A549 (cell line): ENCODE measurements at regions not wholly inside any gene's neighbourhood (a gene's known extent, or its start where the extent isn't known, plus 50 kb on each side); places are given as distances from the start of the nearest gene placed in this dataset.

ENCODE experiments used
- ATAC-seq, 2 experiments: fragments of 200-7000 bp in 1 of 2; fragments of >200 bp in 1 of 2; cut with Nextera tagmentation in 1 of 2; cut with Tn5 transposase in 1 of 2; 3 replicates each; pipeline versions ENCODE4 v1.8.0 to v1.9.1; 2018 to 2020; ENCODE audit warnings: mild to moderate bottlenecking in 1 of 2, moderate library complexity in 1 of 2
- CTCF ChIA-PET: fragments of 300-600 bp; sonication (Branson Sonifier 250); formaldehyde crosslinking; extraction: SDS; loops from one replicate; lab custom pipeline; 2021; ENCODE audit warnings: antibody characterized with exemption, inconsistent platforms; lab: Yijun Ruan, JAX
- POLR2A ChIA-PET: fragments of 350-600 bp; formaldehyde crosslinking; extraction: SDS; loops from one replicate; lab custom pipeline; 2021; ENCODE audit warnings: antibody characterized with exemption, inconsistent platforms; lab: Yijun Ruan, JAX
- DNase-seq, 2 experiments: peaks; one replicate each; pipeline versions ENCODE4 v3.0.0 to v3.0.0-alpha.2; 2011 to 2016; ENCODE audit warnings: low read depth in 1 of 2, low spot score in 1 of 2
- FAIRE-seq: peaks from 2 replicates; lab custom pipeline; 2011; peaks lifted over from hg19 to GRCh38; lab: Jason Lieb, UNC
- H3K27ac ChIP-seq, 2 experiments: fragments of >200 bp; sonication (Bioruptor Twin); formaldehyde crosslinking; 3 replicates each; pipeline ENCODE4 v1.5.1; 2016 to 2017
- H3K4me1 ChIP-seq: fragments of >200 bp; sonication (Bioruptor Twin); formaldehyde crosslinking; 3 replicates; pipeline ENCODE4 v1.6.1; 2016
- H3K4me2 ChIP-seq: fragments of >200 bp; sonication (Bioruptor Twin); formaldehyde crosslinking; 3 replicates; pipeline ENCODE4 v1.6.1; 2016
- H3K4me3 ChIP-seq: fragments of >200 bp; sonication (Bioruptor Twin); formaldehyde crosslinking; 3 replicates; pipeline ENCODE4 v1.5.1; 2016
- H3K9me3 ChIP-seq: fragments of >200 bp; sonication (Bioruptor Twin); formaldehyde crosslinking; 3 replicates; pipeline ENCODE4 v1.6.1; 2016
- BCL3 ChIP-seq: fragments of >200 bp; sonication (Bioruptor Twin); formaldehyde crosslinking; IDR thresholded peaks from 3 replicates; pipeline ENCODE4 v1.6.1; 2016
- BHLHE40 ChIP-seq: IDR thresholded peaks from 2 replicates; pipeline ENCODE4 v1.6.1; 2012; ENCODE audit warnings: low read depth, low read length, inconsistent platforms
- CHD4 ChIP-seq: fragments of 200-600 bp; sonication (generic); IDR thresholded peaks from 2 replicates; pipeline ENCODE4 v1.6.1; 2016; ENCODE audit warnings: antibody characterized with exemption, mild to moderate bottlenecking, borderline replicate concordance
- CTCF ChIP-seq: fragments of >200 bp; sonication (Bioruptor Twin); formaldehyde crosslinking; IDR thresholded peaks from 3 replicates; pipeline ENCODE4 v1.5.1; 2016
- EHF ChIP-seq: fragments of 250-450 bp; sonication (Bioruptor Pico); IDR thresholded peaks from 2 replicates; pipeline ENCODE4 v1.5.0; 2020; ENCODE audit warnings: mild to moderate bottlenecking
- FOSL2 ChIP-seq, 2 experiments: fragments of 450-650 bp in 1 of 2; fragments of >200 bp in 1 of 2; sonication (Bioruptor Twin) in 1 of 2; formaldehyde crosslinking; IDR thresholded peaks; 2 replicates each; pipeline versions ENCODE4 v1.5.0 to v1.6.1; 2016 to 2020; ENCODE audit warnings: mild to moderate bottlenecking in 1 of 2, moderate library complexity in 1 of 2
- HDAC2 ChIP-seq: fragments of 200-600 bp; sonication (generic); IDR thresholded peaks from 2 replicates; pipeline ENCODE4 v1.6.1; 2016
- HOXB5 ChIP-seq: fragments of 250-450 bp; sonication (Bioruptor Pico); IDR thresholded peaks from 2 replicates; pipeline ENCODE4 v1.5.0; 2020; ENCODE audit warnings: mild to moderate bottlenecking, moderate library complexity
- KDM1A ChIP-seq: fragments of 200-600 bp; sonication (generic); IDR thresholded peaks from 2 replicates; pipeline ENCODE4 v1.6.1; 2016; ENCODE audit warnings: low read depth, mild to moderate bottlenecking
- KDM5A ChIP-seq: fragments of 200-600 bp; sonication (generic); IDR thresholded peaks from 2 replicates; pipeline ENCODE4 v1.6.1; 2016; ENCODE audit warnings: antibody characterized with exemption, mild to moderate bottlenecking
- MAZ ChIP-seq: fragments of 150-350 bp; IDR thresholded peaks from 2 replicates; pipeline ENCODE4 v1.6.1; 2014; ENCODE audit warnings: antibody characterized with exemption, low read depth, low read length, borderline replicate concordance
- NFE2L2 ChIP-seq: fragments of 150-350 bp; conservative IDR thresholded peaks from 2 replicates; pipeline ENCODE4 v1.6.1; 2014; ENCODE audit warnings: low read length
- NR3C1 ChIP-seq: fragments of >200 bp; sonication (Bioruptor Twin); formaldehyde crosslinking; IDR thresholded peaks from 3 replicates; pipeline ENCODE4 v1.6.1; 2017
- PHF8 ChIP-seq: fragments of 200-600 bp; sonication (generic); IDR thresholded peaks from 2 replicates; pipeline ENCODE4 v1.6.1; 2016; ENCODE audit warnings: low read depth, mild to moderate bottlenecking, antibody characterized with exemption, moderate library complexity, borderline replicate concordance
- POLR2A ChIP-seq: IDR thresholded peaks from 2 replicates; pipeline ENCODE4 v1.6.1; 2012; ENCODE audit warnings: mild to moderate bottlenecking, low read length
- RAD21 ChIP-seq, 2 experiments: fragments of >200 bp in 1 of 2; sonication (Bioruptor Twin) in 1 of 2; formaldehyde crosslinking in 1 of 2; IDR thresholded peaks in 1 of 2; conservative IDR thresholded peaks in 1 of 2; 2 replicates in 1 of 2; 3 replicates in 1 of 2; pipeline ENCODE4 v1.6.1; 2012 to 2018; ENCODE audit warnings: inconsistent platforms in 1 of 2
- RNF2 ChIP-seq: fragments of 200-600 bp; sonication (generic); IDR thresholded peaks from 2 replicates; pipeline ENCODE4 v1.6.1; 2016; ENCODE audit warnings: low read depth, mild to moderate bottlenecking, antibody characterized with exemption, moderate library complexity, borderline replicate concordance
- TFCP2L1 ChIP-seq: fragments of 250-450 bp; sonication (Bioruptor Pico); IDR thresholded peaks from 2 replicates; pipeline ENCODE4 v1.5.0; 2021; ENCODE audit warnings: mild to moderate bottlenecking
- USF2 ChIP-seq: fragments of 450-650 bp; IDR thresholded peaks from 2 replicates; pipeline ENCODE4 v1.6.1; 2014; ENCODE audit warnings: antibody characterized with exemption
- ZFP36 ChIP-seq: fragments of 450-650 bp; IDR thresholded peaks from 2 replicates; pipeline ENCODE4 v1.6.1; 2014; ENCODE audit warnings: borderline replicate concordance; ENCODE audit not compliant: partially characterized antibody
- WGBS: methylation state at CpG from one replicate; pipeline ENCODE4 v1.1.6; 2017; ENCODE audit errors: missing lambda C conversion rate; 5-methylcytosine and 5-hydroxymethylcytosine counted together
- TF ChIP-seq, protein P1 (sequence below): fragments of 200-600 bp; sonication (generic); IDR thresholded peaks from 2 replicates; pipeline ENCODE4 v1.6.1; 2016; ENCODE audit warnings: antibody characterized with exemption, mild to moderate bottlenecking, moderate library complexity

DNA sequence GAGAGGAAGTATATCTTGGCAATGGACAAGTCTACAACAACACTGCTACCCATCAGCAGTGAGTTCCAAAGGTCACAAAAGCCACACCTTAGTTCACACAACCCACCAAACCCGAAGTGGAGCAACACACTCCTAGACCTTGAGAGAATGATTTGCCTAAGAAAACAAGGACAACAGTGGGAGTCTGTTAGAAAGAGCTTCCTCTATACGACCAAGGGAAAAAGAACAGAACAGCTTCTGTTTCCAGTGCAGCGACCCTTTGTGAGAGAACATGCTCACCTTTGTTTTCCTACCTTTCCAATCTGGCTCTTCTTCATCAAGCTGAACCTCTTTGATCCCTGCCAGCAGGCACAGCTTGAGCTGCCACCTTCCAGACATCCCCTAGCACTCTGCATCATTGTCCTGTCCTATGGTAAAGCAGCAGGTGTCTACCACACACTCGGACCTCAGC lies 56.7 kb upstream of the PALMD start:
- Histone ChIP-seq H3K4me3 (no peak overlapping the region), H3K4me2 (no peak overlapping the region; the same call in 2 of the 3 replicates), H3K9me3 (no peaks in the 10 kb centered on the region), H3K4me1 (0 out of 3 replicates have a peak, but pooled peaks cover 6% of the 10 kb centered on the region), H3K27ac (no peak overlapping the region)
- FAIRE-seq (no peak), ATAC-seq (no peak), DNase-seq (peak in 1 of 2 experiments; percentile 5)
- POLR2A ChIA-PET: no interaction called here
- 36% methylated on average over 4 of the region's 4 CpGs for WGBS
- CTCF ChIA-PET: no interaction called here
- TF ChIP-seq POLR2A (no peak), HDAC2 (no peak), CHD4 (no peak), USF2 (no peak), PHF8 (no peak), NFE2L2 (no peak), BCL3 (no peak), FOSL2 (IDR thresholded peaks at IDR 0.05) (no peak), FOSL2 (CRISPR knock-in tag; IDR thresholded peaks at IDR 0.05) (no peak), HOXB5 (no peak), TFCP2L1 (CRISPR knock-in tag) (no peak), RNF2 (no peak), ZFP36 (no peak), NR3C1 (no peak), MAZ (no peak), KDM5A (no peak), EHF (no peak), BHLHE40 (no peak)

GRCh38 chr1:99590578-99591209 lies 55.2 kb upstream of the PALMD start:
- TF ChIP-seq, protein P1, sequence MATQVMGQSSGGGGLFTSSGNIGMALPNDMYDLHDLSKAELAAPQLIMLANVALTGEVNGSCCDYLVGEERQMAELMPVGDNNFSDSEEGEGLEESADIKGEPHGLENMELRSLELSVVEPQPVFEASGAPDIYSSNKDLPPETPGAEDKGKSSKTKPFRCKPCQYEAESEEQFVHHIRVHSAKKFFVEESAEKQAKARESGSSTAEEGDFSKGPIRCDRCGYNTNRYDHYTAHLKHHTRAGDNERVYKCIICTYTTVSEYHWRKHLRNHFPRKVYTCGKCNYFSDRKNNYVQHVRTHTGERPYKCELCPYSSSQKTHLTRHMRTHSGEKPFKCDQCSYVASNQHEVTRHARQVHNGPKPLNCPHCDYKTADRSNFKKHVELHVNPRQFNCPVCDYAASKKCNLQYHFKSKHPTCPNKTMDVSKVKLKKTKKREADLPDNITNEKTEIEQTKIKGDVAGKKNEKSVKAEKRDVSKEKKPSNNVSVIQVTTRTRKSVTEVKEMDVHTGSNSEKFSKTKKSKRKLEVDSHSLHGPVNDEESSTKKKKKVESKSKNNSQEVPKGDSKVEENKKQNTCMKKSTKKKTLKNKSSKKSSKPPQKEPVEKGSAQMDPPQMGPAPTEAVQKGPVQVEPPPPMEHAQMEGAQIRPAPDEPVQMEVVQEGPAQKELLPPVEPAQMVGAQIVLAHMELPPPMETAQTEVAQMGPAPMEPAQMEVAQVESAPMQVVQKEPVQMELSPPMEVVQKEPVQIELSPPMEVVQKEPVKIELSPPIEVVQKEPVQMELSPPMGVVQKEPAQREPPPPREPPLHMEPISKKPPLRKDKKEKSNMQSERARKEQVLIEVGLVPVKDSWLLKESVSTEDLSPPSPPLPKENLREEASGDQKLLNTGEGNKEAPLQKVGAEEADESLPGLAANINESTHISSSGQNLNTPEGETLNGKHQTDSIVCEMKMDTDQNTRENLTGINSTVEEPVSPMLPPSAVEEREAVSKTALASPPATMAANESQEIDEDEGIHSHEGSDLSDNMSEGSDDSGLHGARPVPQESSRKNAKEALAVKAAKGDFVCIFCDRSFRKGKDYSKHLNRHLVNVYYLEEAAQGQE: no peak
- DNase-seq: peak in 1 of 2 experiments; percentile 6
- FAIRE-seq: no peak
- Histone ChIP-seq H3K4me2 (no peak overlapping the region), H3K27ac (peak overlapping the region in 1 of 2 experiments; percentile 43; a peak in 1 of 6 replicates), H3K4me3 (no peak overlapping the region), H3K4me1 (0 out of 3 replicates have a peak, but pooled peaks cover 6% of the 10 kb centered on the region), H3K9me3 (no peaks in the 10 kb centered on the region)
- POLR2A ChIA-PET: no interaction called here
- ATAC-seq: no peak
- CTCF ChIA-PET: no interaction called here
- WGBS: 67% methylated on average over 4 of the region's 4 CpGs

GRCh38 chr1:99591886-99592285 lies 54.0 kb upstream of the PALMD start:
- H3K4me3 ChIP-seq: no peak overlapping the region
- 58% methylated on average over 1 of the region's 1 CpG for WGBS
- no peak overlapping the region for H3K27ac ChIP-seq
- ATAC-seq (no peak), FAIRE-seq (no peak), DNase-seq (no peak)
- 0 out of 3 replicates have a peak, but pooled peaks cover 6% of the 10 kb centered on the region for H3K4me1 ChIP-seq
- CTCF ChIA-PET: no interaction called here
- POLR2A ChIA-PET: no interaction called here
- H3K9me3 ChIP-seq: no peaks in the 10 kb centered on the region
- H3K4me2 ChIP-seq: no peak overlapping the region
- no peak for TF ChIP-seq BCL3
- TF ChIP-seq EHF: no peak
- no peak for TF ChIP-seq USF2
- no peak for TF ChIP-seq RNF2
- no peak for TF ChIP-seq CTCF
- TF ChIP-seq KDM1A: no peak
- TF ChIP-seq RAD21 (conservative IDR thresholded peaks at IDR 0.05 in 1 of 2, IDR thresholded peaks at IDR 0.05 in 1 of 2): no peak
